ENCODE measurements at regions not wholly inside any gene's neighbourhood (a gene's known extent, or its start where the extent isn't known, plus 50 kb on each side); places are given as distances from the start of the nearest gene placed in this dataset.
"Not testable (repeated sequence)": the region's sequence is repeated elsewhere in the genome, so short reads cannot be mapped to it uniquely, and the experiment has no call there.

DNA sequence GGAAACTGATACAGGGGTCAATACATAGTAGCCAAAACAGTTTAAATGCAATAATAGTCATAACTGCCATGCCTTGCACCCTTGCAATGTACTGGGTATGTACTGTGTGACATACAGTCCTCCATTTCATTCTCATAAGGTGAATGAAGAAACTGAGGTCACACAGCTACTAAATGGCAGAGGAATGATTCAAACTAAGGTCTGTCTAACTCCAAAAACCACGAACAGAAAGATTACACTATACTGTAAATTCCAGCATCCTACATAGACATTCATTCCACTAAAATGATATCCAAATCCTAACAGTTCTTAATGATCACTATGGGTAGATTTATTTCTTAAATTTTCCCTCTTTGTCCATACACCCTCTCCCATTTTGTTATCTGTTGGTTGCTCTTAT is 238.1 kb upstream of the SERP2 start:
- DNase-seq = no peak
- intact Hi-C loops (cut with DNase I) = no loop called here
- no peak for ATAC-seq

DNA sequence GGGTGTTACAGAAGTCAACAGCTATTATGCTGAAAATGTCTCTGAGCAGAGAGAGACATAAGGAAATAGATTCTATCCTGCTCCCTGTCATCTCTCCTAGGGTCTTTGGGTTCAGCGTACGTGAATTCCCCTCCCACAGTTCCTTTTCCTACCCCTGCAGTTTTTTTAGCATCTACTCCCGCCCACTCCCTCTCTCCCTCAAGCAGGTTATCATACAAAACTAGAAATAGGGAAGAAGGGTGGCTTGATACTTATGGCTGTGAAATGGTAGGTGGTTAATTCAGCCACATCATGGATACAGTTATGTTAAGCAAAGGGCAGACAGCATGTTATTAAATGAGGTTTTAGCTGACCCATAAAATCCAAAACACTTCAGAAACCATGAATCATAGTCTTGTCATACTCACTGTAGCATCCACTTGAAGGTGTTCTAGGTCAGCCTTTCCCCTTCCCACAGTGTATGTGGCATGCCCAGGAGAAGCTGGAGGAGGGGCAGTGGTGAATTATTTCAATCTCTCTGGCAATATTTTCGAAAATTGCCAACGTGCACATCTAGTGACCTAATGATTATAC is 236.8 kb upstream of the SERP2 start:
- intact Hi-C loops (cut with DNase I) = no loop called here
- no peak for DNase-seq
- ATAC-seq = no peak

- ATAC-seq (no peak), DNase-seq (no peak)
- intact Hi-C loops (cut with DNase I) = no loop called here
Observed at GRCh38 chr13:44137466-44137865, 236.2 kb upstream of the SERP2 start.

DNA sequence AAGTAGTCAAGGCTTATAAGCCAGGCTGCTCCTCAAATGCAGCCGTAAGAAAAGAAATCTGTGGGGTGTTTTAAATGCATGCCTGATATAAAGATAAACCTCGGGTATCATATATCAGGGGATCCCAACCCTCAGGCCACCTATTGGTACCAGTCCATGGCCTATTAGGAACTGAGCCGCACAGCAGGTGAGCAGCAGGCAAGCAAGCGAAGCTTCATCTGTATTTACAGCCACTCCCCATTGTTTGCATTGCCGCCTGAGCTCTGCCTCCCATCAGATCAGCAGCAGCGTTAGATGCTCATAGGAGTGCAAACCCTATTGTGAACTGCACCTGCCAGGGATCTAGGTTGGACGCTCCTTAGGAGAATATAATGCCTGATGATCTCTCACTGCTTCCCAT is 233.5 kb upstream of the SERP2 start:
- intact Hi-C loops (cut with DNase I) = no loop called here

GRCh38 chr13:44140888-44141724 is 232.5 kb upstream of the SERP2 start:
- intact Hi-C loops (cut with DNase I) = no loop called here
- ATAC-seq = no peak
- no peak for DNase-seq

More for the DNA sequence above, 233.5 kb upstream of the SERP2 start:
- ATAC-seq (no peak), DNase-seq (no peak)

GRCh38 chr13:44141725-44142539 is 231.7 kb upstream of the SERP2 start:
- DNase-seq (peak; percentile 97), ATAC-seq (peak; percentile 99 to 100)
- intact Hi-C loops (cut with DNase I) = no loop called here

DNA sequence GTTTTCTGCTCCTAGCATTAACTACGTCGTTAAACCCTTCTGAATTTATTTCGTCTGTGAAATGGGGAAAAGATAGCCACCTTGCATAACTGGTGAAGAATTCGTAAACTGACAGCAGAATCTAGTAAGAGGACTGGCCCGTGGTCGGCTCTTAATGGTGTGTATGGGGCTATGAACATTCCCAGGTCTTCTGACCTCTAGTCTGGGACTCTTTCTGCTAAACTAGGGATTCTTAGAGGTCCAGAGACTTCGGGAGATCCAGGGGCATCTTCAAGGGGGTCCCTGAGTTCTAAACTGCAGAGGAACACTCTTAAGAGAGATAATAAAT is 231.1 kb upstream of the SERP2 start:
- intact Hi-C loops (cut with DNase I) = no loop called here
- ATAC-seq = peak; percentile 4 to 8
- DNase-seq = no peak

DNA sequence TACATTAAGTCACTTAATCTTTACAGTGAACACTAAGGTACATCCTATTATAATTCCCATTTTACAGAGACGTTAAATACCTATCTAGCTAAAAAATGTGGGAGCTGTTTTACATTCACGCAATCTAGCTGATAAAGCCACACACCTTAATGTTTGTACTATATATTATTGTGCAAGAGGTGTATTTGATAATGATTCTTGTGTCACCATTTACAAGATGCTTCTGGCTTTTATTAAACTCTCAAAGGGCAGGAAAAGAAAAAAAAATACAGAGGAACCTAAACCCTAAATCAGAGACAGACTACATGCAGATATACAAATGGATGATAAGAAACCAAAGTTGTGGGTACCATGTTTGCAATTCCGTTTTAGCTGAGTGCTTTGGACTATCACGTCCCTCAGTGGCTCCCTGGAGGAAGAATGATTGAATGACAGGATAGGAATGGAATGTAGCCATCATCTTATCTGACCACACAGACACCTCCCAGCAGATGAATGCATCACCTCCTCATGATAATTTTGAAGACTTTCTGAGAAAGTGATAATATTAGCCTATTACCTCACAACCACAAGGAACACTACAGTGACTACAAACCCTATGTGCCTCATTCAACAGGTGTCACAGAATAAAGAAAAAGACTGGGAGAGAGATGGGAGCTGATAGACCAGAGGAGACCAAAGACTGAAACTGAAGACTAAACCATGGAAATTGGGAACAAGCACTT is 230.5 kb upstream of the SERP2 start:
- intact Hi-C loops (cut with DNase I) = no loop called here
- ATAC-seq (peak in 1 of 2 donors; percentile 62), DNase-seq (no peak)

- DNase-seq = no peak
- no peak for ATAC-seq
- intact Hi-C loops (cut with DNase I) = no loop called here
Observed at GRCh38 chr13:44146138-44146537, 227.5 kb upstream of the SERP2 start.

- intact Hi-C loops (cut with DNase I) = no loop called here
- no peak for ATAC-seq
Observed at GRCh38 chr13:44147233-44147632, 226.4 kb upstream of the SERP2 start.

GRCh38 chr13:44147648-44148047 is 226.0 kb upstream of the SERP2 start:
- no peak for DNase-seq
- ATAC-seq = no peak
- intact Hi-C loops (cut with DNase I) = no loop called here

More at GRCh38 chr13:44147233-44147632, 226.4 kb upstream of the SERP2 start:
- no peak for DNase-seq

DNA sequence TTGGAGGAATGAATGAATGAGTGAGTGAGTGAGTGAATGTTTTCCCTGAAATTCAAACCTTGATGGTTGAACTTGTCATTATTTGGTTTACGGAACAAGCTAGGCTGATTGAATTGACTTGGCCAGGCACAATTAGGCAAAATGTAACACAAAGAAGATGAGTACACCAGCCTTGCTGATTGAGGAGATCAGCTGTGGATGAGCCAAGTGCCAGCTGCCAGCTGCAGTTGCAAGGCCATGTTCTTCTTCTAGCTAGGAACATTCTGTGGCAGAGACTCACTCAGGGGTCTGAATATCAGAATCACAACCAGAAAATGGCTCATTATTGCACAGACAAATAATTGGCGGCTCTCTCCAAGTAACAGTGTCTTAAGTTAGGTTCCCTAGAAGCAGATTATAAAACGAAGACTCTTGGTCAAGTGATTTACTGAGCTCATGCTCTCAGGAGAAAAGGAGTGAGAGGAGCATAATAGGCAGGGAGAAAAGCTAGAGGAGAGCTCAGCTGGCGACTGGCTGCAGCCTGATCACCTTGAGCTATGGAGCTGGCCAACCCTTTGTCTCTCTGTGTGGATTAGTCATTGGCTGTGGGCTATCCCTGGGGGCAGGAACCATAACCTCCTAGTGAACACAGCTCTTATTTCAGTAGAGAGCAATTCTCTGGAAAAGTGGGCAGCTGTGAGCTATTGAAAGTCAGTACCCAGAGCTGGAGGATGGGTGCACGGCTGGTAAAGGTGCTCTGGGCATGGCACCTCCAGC is 225.3 kb upstream of the SERP2 start:
- DNase-seq (no peak), ATAC-seq (no peak)
- intact Hi-C loops (cut with DNase I) = no loop called here

DNA sequence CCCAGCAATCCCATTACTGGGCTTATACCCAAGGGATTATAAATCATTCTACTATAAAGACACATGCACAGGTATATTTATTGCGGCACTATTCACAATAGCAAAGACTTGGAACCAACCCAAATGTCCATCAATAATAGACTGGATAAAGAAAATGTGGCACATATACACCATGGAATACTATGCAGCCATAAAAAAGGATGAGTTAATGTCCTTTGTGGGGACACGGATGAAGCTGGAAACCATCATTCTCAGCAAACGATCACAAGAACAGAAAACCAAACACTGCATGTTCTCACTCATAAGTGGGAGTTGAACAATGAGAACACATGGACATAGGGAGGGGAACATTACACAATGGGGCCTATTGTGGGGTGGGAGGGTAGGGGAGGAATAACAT is 224.4 kb upstream of the SERP2 start:
- ATAC-seq; DNase-seq; intact Hi-C loops (cut with DNase I): not testable (repeated sequence)

DNA sequence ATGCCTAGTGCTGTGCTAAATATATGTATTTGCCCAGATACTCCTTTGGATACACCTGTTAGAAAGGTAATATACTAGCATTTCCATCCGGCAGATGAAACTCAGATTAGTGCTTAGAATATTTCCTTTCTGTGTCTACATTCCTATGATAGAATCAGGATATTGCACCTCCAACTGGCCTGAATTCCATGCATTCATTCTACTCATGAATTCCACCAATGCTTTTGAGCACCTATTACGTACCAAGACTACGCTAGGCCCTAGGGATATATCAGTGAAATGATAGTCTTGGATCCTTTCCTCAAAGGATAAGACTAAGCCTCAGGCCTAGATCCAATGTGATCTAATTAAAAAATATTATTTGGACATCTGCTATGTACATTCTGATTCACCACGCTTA is 223.8 kb upstream of the SERP2 start:
- ATAC-seq = no peak
- DNase-seq = no peak
- intact Hi-C loops (cut with DNase I) = loop anchor here in 1 of 2 donors (10.0 kb wide), 1 partner anchor 75 kb away; no protein-coding TSS in a partner anchor

- DNase-seq (no peak), ATAC-seq (no peak)
- intact Hi-C loops (cut with DNase I) = loop anchor here in 1 of 2 donors (10.0 kb wide), 1 partner anchor 73 kb away; no protein-coding TSS in a partner anchor
Observed at GRCh38 chr13:44151474-44151873, 222.2 kb upstream of the SERP2 start.

- no peak for DNase-seq
- ATAC-seq = no peak
- intact Hi-C loops (cut with DNase I) = loop anchor here in 1 of 2 donors (10.0 kb wide), 1 partner anchor 71 kb away; no protein-coding TSS in a partner anchor
Observed at GRCh38 chr13:44153496-44153895, 220.1 kb upstream of the SERP2 start.

GRCh38 chr13:44155422-44156293 is 218.0 kb upstream of the SERP2 start:
- DNase-seq (peak; percentile 66), ATAC-seq (peak; percentile 83 to 84)
- intact Hi-C loops (cut with DNase I) = loop anchor here in 1 of 2 donors (10.0 kb wide), 1 partner anchor 69 kb away; no protein-coding TSS in a partner anchor

DNA sequence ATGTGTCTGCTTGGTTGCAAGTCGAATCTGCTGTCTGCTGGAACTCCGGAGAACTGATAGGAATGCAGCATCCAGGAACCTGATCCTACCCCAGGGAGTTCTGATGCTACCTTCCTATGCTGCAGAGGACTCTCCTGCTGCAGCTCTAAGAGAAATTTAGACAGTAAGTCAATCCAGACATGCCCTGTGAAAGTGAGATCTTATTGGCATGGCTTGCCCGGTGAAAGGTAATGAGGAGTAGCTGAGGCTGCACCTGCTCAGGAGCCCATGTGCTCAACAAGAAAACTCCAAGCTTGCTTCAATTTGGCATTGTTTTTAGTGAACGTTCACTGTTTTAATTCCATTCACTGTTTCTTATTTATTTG is 217.3 kb upstream of the SERP2 start:
- intact Hi-C loops (cut with DNase I) = loop anchor here in 1 of 2 donors (10.0 kb wide), 1 partner anchor 69 kb away; no protein-coding TSS in a partner anchor
- no peak for ATAC-seq
- DNase-seq = no peak

Data from left cardiac atrium (tissue), 4 donors.